ENCODE measurements at regions not wholly inside any gene's neighbourhood (a gene's known extent, or its start where the extent isn't known, plus 50 kb on each side); places are given as distances from the start of the nearest gene placed in this dataset. TPM values are rescaled to one million over a fixed set of nuclear protein-coding genes. Genes with fewer than 3 reads are reported as not detected.

Small RNAs in the stretch of these regions (small RNA-seq; reads per million reads assigned to genes)
- gene AL138889.2 (not detected), gene MIR7159 (not detected)
